Trophoblast cell (in vitro differentiated cells and primary cell): ENCODE measurements at regions not wholly inside any gene's neighbourhood (a gene's known extent, or its start where the extent isn't known, plus 50 kb on each side); places are given as distances from the start of the nearest gene placed in this dataset.

Source experiments
- DNase-seq, 2 donors: peaks; one replicate each; pipeline ENCODE4 v3.0.0-alpha.2; 2016
- H2AFZ ChIP-seq: 2 replicates; pipeline ENCODE4 v1.6.1; 2013; ENCODE audit warnings: low read length, moderate library complexity, mild to moderate bottlenecking; ENCODE audit not compliant: insufficient read depth, poor library complexity
- H2AK5ac ChIP-seq: 2 replicates; pipeline ENCODE4 v1.6.1; 2013; ENCODE audit warnings: mild to moderate bottlenecking, low read length
- H2BK120ac ChIP-seq: 2 replicates; pipeline ENCODE4 v1.6.1; 2013; ENCODE audit warnings: low read length, mild to moderate bottlenecking, moderate library complexity; ENCODE audit not compliant: insufficient read depth, poor library complexity
- H2BK12ac ChIP-seq: 2 replicates; pipeline ENCODE4 v1.6.1; 2013; ENCODE audit warnings: mild to moderate bottlenecking, low read length, moderate library complexity
- H2BK5ac ChIP-seq: 2 replicates; pipeline ENCODE4 v1.6.1; 2013; ENCODE audit warnings: low read length, low read depth, moderate library complexity, mild to moderate bottlenecking; ENCODE audit not compliant: poor library complexity
- H3K14ac ChIP-seq: 2 replicates; pipeline ENCODE4 v1.6.1; 2013; ENCODE audit warnings: mild to moderate bottlenecking, low read length
- H3K18ac ChIP-seq: 2 replicates; pipeline ENCODE4 v1.6.1; 2013; ENCODE audit warnings: mild to moderate bottlenecking, low read length
- H3K23ac ChIP-seq: 2 replicates; pipeline ENCODE4 v1.6.1; 2013; ENCODE audit warnings: low read length
- H3K27ac ChIP-seq: 2 replicates; pipeline ENCODE4 v1.5.1; 2013; ENCODE audit warnings: low read depth, mild to moderate bottlenecking, inconsistent platforms, low read length, moderate library complexity
- H3K27me3 ChIP-seq: 2 replicates; pipeline ENCODE4 v1.6.1; 2013; ENCODE audit warnings: inconsistent platforms, mild to moderate bottlenecking, low read length, moderate library complexity; ENCODE audit not compliant: insufficient read depth
- H3K36me3 ChIP-seq, 2 experiments: 1 replicate in 1 of 2; 2 replicates in 1 of 2; pipeline ENCODE4 v1.6.1; 2013; ENCODE audit warnings: low read length in 2 of 2, mild to moderate bottlenecking in 2 of 2, moderate library complexity in 1 of 2; ENCODE audit not compliant: insufficient read depth in 2 of 2, control insufficient read depth in 1 of 2
- H3K4ac ChIP-seq: 2 replicates; pipeline ENCODE4 v1.6.1; 2013; ENCODE audit warnings: low read depth, mild to moderate bottlenecking, low read length, moderate library complexity
- H3K4me1 ChIP-seq, 2 experiments: 1 replicate in 1 of 2; 2 replicates in 1 of 2; pipeline ENCODE4 v1.6.1; 2013; ENCODE audit warnings: low read length in 2 of 2, mild to moderate bottlenecking in 2 of 2, moderate library complexity in 1 of 2; ENCODE audit not compliant: insufficient read depth in 2 of 2, control insufficient read depth in 1 of 2
- H3K4me2 ChIP-seq: 2 replicates; pipeline ENCODE4 v1.6.1; 2013; ENCODE audit warnings: inconsistent platforms, mild to moderate bottlenecking, low read length, moderate library complexity
- H3K4me3 ChIP-seq: 2 replicates; pipeline ENCODE4 v1.5.1; 2013; ENCODE audit warnings: mild to moderate bottlenecking, low read depth, low read length, inconsistent platforms
- H3K79me1 ChIP-seq: one replicate; pipeline ENCODE4 v1.6.1; 2013; ENCODE audit warnings: low read length
- H3K79me2 ChIP-seq: 2 replicates; pipeline ENCODE4 v1.6.1; 2013; ENCODE audit warnings: low read length, mild to moderate bottlenecking; ENCODE audit not compliant: control insufficient read depth, insufficient read depth, poor library complexity
- H3K9ac ChIP-seq: 2 replicates; pipeline ENCODE4 v1.6.1; 2013; ENCODE audit warnings: mild to moderate bottlenecking, low read length
- H3K9me3 ChIP-seq: 2 replicates; pipeline ENCODE4 v1.6.1; 2013; ENCODE audit warnings: low read depth, mild to moderate bottlenecking, control low read depth, inconsistent platforms, low read length; ENCODE audit not compliant: insufficient read depth
- H4K12ac ChIP-seq: 2 replicates; pipeline ENCODE4 v1.6.1; 2013; ENCODE audit warnings: low read depth, mild to moderate bottlenecking, low read length, moderate library complexity
- H4K8ac ChIP-seq: 2 replicates; pipeline ENCODE4 v1.6.1; 2013; ENCODE audit warnings: low read depth, mild to moderate bottlenecking, low read length, moderate library complexity
- H4K91ac ChIP-seq: one replicate; pipeline ENCODE4 v1.6.1; 2013; ENCODE audit warnings: low read depth, mild to moderate bottlenecking, low read length, moderate library complexity
- WGBS: extraction: QIAGEN DNeasy Blood & Tissue Kit; methylation state at CpG from one replicate; pipeline ENCODE4 v1.1.7; 2013; ENCODE audit warnings: missing lambda C conversion rate; ENCODE audit not compliant: insufficient read length, insufficient coverage; ENCODE audit errors: extremely low coverage; 5-methylcytosine and 5-hydroxymethylcytosine counted together

GRCh38 chr1:29549001-29549400 lies 312.7 kb downstream of the PTPRU start:
- Histone ChIP-seq H4K12ac (no peak overlapping the region), H3K9me3 (peaks cover 3% of the 10 kb centered on the region), H3K4me3 (no peak overlapping the region), H3K9ac (no peak overlapping the region), H3K14ac (no peak overlapping the region), H3K36me3 (no peaks in the 10 kb centered on the region), H3K79me2 (no peaks in the 10 kb centered on the region), H4K91ac (no peak overlapping the region), H2BK5ac (no peak overlapping the region), H4K8ac (no peak overlapping the region), H3K79me1 (no peaks in the 10 kb centered on the region), H3K4me2 (no peak overlapping the region), H3K4ac (no peak overlapping the region), H3K18ac (no peak overlapping the region), H2AFZ (no peak overlapping the region), H3K23ac (no peak overlapping the region), H2AK5ac (no peak overlapping the region), H2BK12ac (no peak overlapping the region), H2BK120ac (no peak overlapping the region), H3K27ac (no peak overlapping the region), H3K27me3 (no peaks in the 10 kb centered on the region), H3K4me1 (no peaks in the 10 kb centered on the region)
- no peak for DNase-seq
- no CpG with 5 or more reads among the region's 6 CpGs for WGBS

GRCh38 chr1:29548091-29548490 lies 311.8 kb downstream of the PTPRU start:
- Histone ChIP-seq H3K36me3 (no peaks in the 10 kb centered on the region), H2BK12ac (no peak overlapping the region), H4K8ac (no peak overlapping the region), H3K14ac (no peak overlapping the region), H2AK5ac (no peak overlapping the region), H3K4me3 (no peak overlapping the region), H3K79me1 (no peaks in the 10 kb centered on the region), H3K9me3 (no peaks in the 10 kb centered on the region), H2BK5ac (no peak overlapping the region), H3K79me2 (no peaks in the 10 kb centered on the region), H3K18ac (no peak overlapping the region), H4K91ac (no peak overlapping the region), H3K27me3 (no peaks in the 10 kb centered on the region), H2AFZ (no peak overlapping the region), H3K27ac (no peak overlapping the region), H2BK120ac (no peak overlapping the region), H3K4me1 (no peaks in the 10 kb centered on the region), H3K23ac (no peak overlapping the region), H3K4ac (no peak overlapping the region), H3K4me2 (no peak overlapping the region), H4K12ac (no peak overlapping the region), H3K9ac (no peak overlapping the region)
- no CpG with 5 or more reads among the region's 5 CpGs for WGBS
- DNase-seq: no peak

GRCh38 chr1:29547300-29547699 lies 311.0 kb downstream of the PTPRU start:
- WGBS: no CpG with 5 or more reads among the region's 5 CpGs
- no peaks in the 10 kb centered on the region for H3K79me2 ChIP-seq
- no peak overlapping the region for H3K23ac ChIP-seq

GRCh38 chr1:29546496-29546895 lies 310.2 kb downstream of the PTPRU start:
- Histone ChIP-seq H3K79me1 (no peaks in the 10 kb centered on the region), H3K27me3 (no peaks in the 10 kb centered on the region)
- WGBS: no CpG with 5 or more reads among the region's 3 CpGs

More at GRCh38 chr1:29547300-29547699, 311.0 kb downstream of the PTPRU start:
- DNase-seq: no peak
- Histone ChIP-seq H3K9me3 (no peaks in the 10 kb centered on the region), H2BK5ac (no peak overlapping the region), H4K8ac (no peak overlapping the region), H3K18ac (no peak overlapping the region), H3K9ac (no peak overlapping the region), H3K27ac (no peak overlapping the region), H3K27me3 (no peaks in the 10 kb centered on the region), H3K4me3 (no peak overlapping the region), H2AFZ (no peak overlapping the region), H3K36me3 (no peaks in the 10 kb centered on the region), H4K91ac (no peak overlapping the region), H3K4me1 (no peaks in the 10 kb centered on the region), H3K14ac (no peak overlapping the region), H2BK120ac (no peak overlapping the region), H3K4ac (no peak overlapping the region), H3K4me2 (no peak overlapping the region), H2AK5ac (no peak overlapping the region), H2BK12ac (no peak overlapping the region), H4K12ac (no peak overlapping the region), H3K79me1 (no peaks in the 10 kb centered on the region)

More at GRCh38 chr1:29546496-29546895, 310.2 kb downstream of the PTPRU start:
- Histone ChIP-seq H3K36me3 (no peaks in the 10 kb centered on the region), H4K8ac (no peak overlapping the region), H3K4me1 (no peaks in the 10 kb centered on the region), H3K27ac (no peak overlapping the region), H3K9me3 (peaks cover 3% of the 10 kb centered on the region), H3K9ac (no peak overlapping the region), H3K18ac (no peak overlapping the region), H3K23ac (no peak overlapping the region), H2AFZ (no peak overlapping the region), H2BK5ac (no peak overlapping the region), H3K14ac (no peak overlapping the region), H3K4ac (no peak overlapping the region), H2BK120ac (no peak overlapping the region), H3K79me2 (no peaks in the 10 kb centered on the region), H2AK5ac (no peak overlapping the region), H4K91ac (no peak overlapping the region), H2BK12ac (no peak overlapping the region), H4K12ac (no peak overlapping the region), H3K4me3 (no peak overlapping the region), H3K4me2 (no peak overlapping the region)
- no peak for DNase-seq
